ENCODE measurements at regions not wholly inside any gene's neighbourhood (a gene's known extent, or its start where the extent isn't known, plus 50 kb on each side); places are given as distances from the start of the nearest gene placed in this dataset.

DNA sequence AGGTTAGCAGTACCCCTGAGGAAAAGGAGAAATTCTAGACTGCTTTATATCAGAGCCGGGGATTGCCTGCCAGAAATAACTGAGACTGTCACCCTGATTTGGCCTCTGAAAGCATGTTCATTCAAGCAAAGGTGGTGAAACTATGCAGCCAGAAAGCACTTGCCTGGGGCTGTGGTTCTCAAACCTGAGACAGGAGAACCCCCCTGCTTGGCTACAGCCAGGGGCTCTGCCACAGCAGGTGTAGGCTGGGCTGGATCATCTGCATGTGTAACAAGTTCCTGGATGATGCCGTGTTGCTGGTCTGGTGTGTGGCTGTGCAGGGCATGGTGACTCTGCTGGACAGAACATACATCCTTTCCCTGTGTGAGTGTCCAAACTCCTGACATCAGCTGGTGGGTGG, 157.8 kb downstream of the NXNL2 start:
- DNase-seq (ENCODE audit: low read depth, low spot score), result no peak

DNA sequence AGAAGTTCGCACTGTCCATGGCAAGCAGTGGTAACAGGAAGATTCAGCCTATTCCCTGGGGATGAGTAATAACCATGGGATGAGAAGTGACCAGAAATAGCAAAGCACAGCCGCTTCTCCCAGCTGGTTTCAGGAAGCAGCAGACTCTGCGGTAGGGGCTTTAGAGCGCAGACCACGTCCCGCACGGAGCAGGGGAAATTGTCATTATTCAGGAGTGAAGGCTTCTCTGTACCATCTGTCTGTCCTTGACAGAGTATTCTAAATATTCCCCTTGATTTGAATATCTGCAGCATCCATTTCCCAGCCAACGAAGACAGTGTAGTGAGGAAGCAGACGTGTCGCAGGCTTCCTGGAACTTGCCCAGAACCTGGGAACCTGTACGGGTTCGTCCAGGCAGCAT, 159.6 kb downstream of the NXNL2 start:
- no peak for DNase-seq (ENCODE audit: low read depth, low spot score)

DNA sequence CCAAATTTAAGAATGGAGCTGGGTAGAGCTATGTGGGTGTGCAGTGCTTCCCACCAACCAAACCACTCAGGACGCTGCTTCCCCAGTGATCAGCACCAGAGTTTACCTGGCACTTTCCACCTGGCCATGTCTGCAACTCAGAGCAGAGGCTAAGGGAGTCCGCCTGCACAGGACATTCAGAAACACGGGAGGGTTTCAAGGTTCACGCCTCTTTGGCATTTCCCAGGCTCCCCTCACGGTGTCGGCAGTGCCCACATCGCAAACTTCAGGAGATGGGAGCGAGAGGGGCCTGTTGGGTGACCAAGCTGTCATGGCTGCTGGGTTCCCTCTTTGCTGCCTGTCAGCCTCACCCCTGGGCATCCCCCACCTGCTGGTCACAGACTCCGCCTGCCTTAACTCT, 161.5 kb downstream of the NXNL2 start:
- DNase-seq (ENCODE audit: low read depth, low spot score), result no peak

DNA sequence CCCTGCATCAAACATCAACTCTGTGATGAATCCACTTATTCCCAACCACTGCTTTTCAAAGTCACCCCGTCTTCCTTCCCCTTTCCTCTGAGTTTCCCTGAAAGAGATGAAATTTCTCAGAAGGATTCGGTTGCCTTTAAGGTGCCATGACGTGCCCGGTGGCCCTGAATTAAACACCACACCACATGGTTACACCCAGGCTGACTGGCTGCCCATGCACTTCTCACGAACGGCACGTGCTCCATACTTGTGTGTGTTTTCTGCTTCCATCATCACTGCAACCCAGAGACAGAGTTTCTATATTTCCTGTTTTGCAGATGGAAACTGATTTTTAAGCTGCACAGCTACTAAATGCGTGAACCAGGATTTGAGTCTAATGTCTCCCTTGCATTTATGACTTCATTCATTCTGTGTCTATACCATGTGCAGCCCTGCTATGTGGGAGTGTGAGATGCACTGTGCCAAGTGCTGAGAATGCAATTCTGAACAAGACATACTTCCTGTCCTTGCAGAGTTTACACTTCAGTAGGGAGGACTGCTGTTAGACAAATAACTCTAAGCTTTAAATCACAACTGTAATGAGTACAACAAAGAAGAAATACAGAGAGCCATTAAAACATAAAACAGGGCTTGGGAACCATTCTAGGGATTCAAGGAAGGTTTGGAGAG, 162.9 kb downstream of the NXNL2 start:
- no peak for DNase-seq (ENCODE audit: low read depth, low spot score)

DNA sequence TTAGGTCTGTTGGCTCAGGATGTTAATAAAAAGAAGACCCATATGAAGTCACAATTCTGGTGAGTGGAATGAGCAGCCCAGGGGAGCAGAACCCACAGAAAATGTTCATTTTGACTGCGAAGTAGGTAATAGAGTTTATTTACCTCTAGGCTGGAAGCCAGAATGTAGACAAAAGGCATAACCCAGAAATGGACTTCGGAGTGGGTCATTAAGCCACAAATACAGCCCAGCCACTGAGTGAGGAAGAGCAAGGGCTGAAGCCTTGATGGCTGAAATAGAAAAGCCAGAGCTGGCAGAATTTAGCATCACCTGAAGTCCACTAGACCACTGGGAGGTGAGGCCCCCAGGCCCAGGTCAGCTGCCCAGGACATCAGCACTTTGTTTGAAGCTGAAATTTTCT, 168.0 kb downstream of the NXNL2 start:
- no peak for DNase-seq (ENCODE audit: low read depth, low spot score)

DNA sequence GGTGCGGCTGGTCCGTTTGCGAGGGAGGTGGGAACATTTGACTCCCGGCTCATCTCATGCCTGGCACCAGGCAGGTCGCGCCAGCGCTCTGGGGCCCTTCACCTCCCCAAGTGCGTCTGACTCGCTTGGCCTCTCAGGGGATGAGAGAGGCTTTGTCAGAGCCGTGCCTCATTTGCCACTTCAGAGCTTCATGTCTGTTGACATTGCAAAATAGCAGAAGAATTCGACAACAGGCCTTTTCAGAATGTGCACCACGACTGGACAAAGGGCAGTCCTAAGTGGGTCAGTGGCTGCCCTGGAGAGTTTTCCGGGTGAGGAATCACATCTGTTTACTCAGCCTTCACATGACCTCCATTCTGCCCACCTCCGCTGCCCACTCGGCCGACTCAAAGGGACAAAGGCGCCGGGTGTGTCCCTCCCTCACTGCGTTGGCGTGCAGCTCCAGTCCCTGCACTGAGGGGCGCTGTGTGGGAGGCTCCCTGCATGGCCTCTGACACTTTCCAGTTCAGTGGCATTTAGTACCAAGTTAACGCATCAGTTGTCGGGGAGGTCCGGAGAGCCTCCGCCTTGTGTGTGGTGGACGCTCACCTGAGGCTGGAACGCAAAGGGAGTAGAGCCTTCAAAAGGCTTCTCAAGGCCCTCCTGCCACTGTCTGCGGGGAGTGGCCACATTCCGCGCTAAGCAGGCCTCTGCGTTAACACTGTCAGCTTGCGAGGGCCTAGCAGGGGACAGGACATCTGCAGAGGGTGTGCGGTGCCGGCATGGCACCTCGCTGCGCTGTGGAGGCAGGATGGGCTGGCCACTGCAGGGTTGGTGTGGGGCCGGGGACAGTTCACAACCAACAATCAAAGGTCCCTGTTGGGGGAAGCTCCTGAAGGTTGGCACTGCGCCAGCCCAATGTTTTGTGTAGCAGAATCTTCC, 171.5 kb downstream of the NXNL2 start:
- no peak for DNase-seq (ENCODE audit: low read depth, low spot score)

DNA sequence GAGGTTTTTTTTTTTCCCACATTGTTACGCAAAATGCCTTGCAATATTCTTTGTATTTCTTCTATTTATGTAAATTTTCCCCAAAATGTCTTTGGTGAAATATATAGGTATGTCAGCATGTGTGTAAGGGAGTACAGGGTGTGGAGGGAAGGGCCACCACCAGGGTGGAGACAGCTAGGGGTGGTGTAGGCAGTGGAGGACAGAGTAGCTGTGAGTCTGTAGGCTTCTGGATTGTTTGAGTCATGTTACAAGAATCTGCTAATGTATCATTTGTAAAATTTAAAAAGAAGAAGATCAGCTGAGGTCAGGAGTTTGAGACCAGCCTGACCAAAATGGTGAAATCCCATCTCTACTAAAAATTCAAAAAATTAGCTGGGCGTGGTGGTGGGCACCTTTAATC, 175.5 kb downstream of the NXNL2 start:
- no peak for DNase-seq (ENCODE audit: low read depth, low spot score)

DNA sequence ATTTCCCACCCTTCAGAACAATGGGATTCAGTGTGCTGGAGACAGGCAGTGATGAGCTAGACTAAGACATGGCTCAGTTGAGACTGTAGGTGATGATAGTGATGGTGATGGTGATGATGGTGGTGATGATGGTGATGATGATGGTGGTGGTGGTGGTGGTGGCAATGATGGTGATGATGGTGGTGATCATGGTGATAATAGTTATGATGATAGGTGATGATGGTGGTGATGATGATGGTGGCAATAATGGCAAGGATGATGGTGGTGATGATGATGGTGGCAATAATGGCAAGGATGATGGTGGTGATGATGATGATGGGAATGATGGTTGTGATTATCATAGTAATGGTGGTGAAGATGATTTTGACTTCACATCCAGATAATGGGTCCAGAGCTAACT, 176.7 kb downstream of the NXNL2 start:
- no peak for DNase-seq (ENCODE audit: low read depth, low spot score)

DNA sequence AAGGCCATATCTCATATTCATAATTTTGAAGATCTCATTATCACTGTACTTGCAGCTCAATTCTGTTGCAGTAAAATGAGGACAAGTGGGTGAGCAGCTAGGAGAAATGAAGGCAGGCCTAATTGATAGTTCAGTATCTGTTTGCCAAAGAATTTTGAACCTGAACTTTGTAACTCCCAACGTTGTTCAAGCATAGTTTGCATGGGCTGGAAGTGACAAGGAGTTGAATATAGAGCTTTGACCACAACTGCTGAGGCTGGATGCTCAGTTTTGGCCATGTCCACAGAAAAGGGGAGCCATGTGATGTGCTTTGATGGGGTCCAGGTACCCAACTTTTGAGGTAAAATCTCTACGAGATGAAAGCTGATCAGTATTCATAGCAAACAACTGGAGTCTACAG, 177.5 kb downstream of the NXNL2 start:
- no peak for DNase-seq (ENCODE audit: low read depth, low spot score)

DNA sequence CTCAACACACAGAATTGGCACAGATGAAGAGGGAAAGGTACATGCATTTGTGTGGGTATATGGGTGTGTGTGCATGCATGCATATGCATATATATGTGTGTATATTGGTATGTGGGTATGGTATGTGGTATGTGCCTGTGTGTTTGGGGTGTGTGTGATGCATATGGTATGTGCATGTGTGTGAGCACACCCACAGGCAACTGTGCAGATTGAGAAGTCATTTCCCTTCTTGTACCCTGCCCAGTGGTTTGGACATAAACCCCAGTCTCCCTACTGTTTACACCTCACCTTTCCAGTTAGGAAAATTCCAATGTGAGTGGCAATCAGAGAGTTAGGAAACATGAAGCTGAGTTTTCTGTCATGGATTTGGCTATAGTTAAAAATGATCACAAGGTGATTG, 178.0 kb downstream of the NXNL2 start:
- DNase-seq (ENCODE audit: low read depth, low spot score), result no peak

DNA sequence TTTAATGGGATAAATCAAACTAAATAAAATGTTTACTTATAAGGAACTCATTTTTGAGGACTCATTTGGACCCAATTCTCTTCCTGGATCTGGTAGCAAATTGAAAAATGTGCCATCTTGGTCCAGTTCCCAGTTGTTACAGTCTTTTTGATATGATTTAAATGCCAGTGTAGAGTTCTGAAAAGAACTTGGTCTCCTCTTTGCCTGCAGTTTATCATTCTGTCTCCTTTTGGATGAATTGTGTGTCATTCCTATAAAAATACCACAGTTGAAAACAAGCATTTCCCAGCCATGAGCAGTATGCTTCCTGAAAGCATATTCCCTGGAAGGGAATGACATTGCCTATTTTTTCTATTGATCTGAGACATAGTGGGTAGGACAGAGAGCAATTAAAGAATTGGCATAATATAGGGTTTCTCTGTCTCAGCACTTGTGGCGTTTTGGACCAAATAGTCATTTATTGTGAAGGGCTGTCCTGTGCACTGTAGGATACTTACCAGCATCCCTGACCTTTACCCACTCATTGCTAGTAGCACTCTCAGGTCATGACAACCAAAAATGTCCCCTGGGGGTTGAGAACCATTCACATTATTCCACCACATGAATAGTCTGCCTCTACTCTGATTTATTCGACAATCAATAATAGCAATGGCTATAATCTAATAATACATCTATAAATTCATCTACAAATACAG, 181.8 kb downstream of the NXNL2 start:
- DNase-seq (ENCODE audit: low read depth, low spot score), result no peak

DNA sequence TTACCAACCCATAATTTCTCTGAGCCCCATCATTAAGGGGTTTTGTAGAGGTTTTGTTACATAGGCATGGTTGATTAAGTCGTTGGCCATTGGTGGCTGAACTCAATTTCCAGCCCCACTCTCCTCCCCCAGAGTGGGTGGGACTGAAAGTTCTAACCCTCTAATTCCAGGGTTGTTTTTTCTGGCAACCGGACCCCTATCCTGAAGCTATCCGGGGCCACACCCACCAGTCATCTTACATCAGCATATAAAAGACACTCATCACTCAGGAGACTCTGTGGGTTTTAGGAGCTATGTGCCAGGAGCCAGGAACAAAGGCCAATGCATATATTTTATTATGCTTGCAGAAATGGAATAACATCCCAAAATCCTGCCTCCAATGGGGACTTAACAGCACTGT, 186.0 kb downstream of the NXNL2 start:
- DNase-seq (ENCODE audit: low read depth, low spot score), result no peak

DNA sequence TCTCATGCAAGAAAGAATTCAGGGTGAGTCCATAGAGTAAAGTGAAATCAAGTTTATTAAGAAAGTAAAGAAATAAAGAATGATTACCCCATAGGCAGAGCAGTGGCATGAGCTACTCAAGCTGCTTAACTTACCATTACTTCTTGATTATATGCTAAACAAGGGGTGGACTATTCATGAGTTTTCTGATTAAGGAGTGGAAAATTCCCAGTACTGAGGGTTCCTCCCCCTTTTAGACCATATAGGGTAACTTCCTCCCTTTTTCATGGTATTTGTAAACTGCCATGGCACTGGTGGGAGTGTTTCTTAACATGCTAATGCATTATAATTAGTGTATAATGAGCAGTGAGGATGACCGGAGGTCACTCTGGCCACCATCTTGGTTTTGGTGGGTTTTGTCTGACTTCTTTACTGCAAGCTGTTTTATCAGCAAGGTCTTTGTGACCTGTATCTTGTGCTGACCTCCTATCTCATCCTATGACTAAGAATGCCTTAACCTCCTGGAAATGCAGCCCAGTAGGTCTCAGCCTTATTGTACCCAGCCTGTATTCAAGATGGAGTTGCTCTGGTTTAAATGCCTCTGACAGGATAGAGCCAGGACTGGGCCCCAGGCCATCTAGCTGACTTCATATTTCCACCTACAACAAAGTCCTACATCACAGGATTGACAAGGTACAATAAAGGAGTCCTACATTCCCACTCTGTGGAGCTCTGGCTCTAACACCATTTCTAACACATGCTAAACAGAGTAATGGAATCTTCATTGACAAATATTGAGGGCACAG, 186.7 kb downstream of the NXNL2 start:
- no peak for DNase-seq (ENCODE audit: low read depth, low spot score)

DNA sequence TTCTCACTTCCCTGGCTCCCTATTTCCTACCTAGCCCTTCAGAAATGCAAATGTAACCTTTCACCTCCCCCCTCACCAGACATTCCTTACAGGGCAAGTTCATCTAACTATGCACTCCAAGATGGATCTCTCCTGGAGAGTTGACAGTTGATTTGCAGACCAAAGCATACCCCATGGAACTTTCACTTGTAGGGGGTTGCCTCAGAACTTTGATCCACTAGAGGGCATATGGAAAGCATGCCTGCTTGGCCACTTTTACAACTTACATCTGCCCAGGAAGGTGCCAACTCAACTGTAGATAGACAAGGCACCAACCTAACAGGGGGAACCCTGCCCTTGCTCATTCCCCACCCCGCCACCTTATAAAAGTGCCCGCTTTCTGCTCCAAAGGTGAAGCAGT, 187.8 kb downstream of the NXNL2 start:
- DNase-seq (ENCODE audit: low read depth, low spot score), result no peak

DNA sequence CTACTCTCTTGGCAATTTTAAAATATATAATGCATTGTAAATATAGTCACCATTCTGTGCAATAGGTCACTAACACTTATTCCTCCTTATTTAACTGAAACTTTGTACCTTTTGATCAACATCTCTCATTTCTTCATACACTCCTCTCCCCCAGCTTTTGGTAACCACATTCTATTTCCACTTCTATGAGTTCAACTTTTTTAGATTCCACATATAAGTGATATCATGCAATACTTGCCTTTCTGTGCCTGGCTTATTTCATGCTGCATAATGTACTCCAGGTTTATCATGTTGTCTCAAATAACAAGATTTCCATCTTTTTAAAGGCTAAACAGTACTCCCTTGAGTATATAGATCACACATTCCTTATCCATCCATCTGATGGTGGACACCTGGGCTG, 188.8 kb downstream of the NXNL2 start:
- DNase-seq (ENCODE audit: low read depth, low spot score), result no peak

DNA sequence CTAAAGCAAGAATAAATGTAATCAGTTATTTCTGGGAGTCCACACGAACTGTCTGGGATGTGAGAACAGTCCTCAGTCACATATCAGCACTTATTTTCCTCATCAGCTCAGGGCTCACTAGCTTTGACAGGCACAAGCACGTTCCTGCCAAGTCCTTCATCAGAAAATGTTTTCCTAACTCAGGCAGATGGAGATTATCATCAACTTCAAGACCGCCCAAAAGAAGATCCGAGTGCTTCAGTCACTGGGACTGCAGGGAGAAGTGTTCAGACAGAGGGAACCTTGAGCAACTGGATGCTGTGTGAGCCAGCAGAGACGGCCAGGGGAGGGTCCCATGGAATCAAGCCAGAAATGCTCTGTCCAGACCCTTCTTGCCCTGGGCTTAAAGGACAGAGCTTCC, 189.4 kb downstream of the NXNL2 start:
- DNase-seq (ENCODE audit: low read depth, low spot score), result no peak

DNA sequence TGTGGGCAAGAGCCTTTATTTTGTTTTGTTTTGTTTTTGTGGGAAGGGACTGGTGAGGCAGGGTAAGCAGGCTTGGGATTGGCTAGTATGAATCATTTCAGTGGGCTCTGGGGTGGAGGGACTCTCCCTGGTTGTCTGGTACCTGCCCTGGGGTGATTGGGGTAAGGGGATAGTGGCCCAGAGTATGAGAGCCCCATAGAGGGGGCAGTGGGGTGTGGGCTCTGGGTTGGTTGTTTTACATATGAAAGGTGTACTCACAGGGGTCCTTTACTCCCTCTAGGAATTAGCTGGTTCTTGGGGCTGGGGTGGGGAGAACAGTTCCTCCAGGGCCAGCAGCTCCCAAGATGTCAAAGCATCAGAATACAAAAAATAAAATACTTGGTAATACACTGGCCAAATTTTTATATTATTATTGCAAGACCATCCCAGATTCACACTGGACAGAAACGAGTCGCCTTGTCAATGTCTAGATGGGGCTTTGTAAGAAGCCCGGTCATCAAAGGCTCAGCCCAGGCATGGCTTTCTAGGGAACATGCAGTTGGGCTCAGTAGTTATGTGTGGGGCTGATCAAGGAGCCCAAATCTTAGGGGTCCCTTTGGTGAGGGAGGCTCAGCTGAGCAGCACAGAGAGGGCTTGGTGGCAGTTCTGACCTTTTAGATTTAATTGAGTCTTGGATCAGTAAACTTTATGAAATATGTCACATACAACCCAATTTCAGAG, 190.5 kb downstream of the NXNL2 start:
- DNase-seq (ENCODE audit: low read depth, low spot score), result no peak

DNA sequence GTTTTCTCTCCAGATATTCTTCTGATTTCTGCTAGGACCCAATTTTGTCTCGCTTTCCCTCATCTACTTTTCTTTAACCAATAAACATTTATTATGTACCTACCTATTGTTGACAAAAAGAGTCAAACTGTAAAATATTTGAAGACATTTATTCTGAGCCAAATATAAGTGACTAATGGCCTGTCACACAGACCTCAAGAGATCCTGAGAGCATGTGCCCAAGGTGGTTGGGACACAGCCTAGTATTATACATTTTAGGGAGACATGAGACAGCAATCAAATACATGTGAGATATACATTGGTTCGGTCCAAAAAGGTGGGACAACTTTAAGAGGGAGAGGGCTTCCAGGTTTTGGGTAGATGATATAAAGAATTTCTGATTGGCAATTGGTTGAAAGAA, 191.8 kb downstream of the NXNL2 start:
- no peak for DNase-seq (ENCODE audit: low read depth, low spot score)

DNA sequence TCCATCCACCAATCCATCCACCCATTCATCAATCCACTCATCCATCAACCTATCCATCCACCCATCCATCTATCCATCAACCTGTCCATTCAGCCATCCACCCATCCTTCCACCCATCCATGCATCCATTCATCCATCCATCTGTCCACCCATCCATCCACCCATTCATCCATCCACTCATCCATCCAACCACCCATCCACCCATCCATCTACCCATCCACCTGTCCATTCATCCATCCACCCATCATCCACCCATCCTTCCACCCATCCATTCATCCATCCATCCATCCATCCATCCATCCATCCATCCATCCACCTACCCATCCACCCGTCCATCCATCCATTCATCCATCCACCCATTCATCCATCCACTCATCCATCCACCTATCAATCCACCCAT, 195.8 kb downstream of the NXNL2 start:
- no peak for DNase-seq (ENCODE audit: low read depth, low spot score)

DNA sequence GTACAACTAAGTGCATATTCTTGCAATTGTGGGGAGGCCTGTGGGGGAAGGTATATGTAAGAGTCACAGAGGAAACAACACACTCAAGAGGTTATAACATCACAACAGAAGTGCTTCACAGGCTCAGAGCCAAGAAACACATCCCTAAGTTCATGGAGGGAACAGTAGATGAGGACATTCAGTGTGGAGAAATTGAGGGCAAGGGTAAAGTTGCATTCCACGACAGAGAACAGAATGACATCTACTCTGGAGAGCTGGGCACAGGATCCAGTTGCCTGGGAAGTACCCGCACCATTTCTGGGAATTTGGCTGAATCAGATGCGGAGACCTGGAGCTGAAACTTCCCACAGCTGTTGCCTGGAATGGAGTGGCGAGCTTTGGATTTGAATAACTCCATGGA, 197.2 kb downstream of the NXNL2 start:
- DNase-seq (ENCODE audit: low read depth, low spot score), result peak; percentile 93
